ENCODE measurements at regions not wholly inside any gene's neighbourhood (a gene's known extent, or its start where the extent isn't known, plus 50 kb on each side); places are given as distances from the start of the nearest gene placed in this dataset.
A peak's percentile ranks its signal among the peaks of the same experiment; 100 is the strongest.

DNA sequence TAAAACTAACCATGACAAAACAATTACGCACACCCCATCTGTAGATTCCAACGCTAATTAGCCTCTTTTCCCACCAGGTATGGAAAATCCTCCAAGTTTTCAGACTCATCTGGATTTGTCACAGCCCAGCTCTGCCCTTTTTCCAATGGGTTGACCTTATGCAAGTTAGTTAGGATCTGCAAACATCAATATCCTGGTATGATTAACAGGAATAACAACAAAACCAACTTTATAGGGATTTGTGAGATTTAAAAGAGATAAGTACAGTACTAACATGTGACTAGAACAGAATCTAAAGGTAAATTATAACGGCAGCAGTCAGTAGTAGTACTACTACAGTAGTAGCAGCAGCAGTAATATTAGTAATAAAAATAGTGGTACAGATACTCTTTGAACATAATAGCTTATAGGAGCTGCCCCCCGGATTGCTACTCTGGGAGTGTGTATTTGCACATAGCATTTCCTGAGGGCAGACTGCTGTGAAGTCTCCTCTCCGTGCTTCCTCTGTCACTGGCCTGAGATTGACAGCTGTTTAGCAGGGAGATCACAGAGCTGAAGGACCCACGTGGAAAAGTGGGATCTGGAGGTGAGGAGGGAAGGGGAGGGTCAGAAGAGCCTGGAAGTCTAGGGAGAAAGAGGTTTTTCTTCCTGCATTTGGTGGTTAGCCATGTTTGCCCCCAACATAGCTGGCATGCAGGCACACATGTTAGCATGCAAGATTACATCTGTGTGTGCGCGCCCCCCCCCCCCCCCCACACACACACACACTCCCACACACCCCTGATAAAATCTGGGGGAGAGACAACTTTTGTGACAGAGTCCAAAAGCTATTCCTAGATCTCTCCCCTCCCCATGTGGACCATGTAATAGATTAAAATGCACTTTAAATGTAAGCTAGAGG is 73.3 kb upstream of the FAM171A1 start:
- TF ChIP-seq, protein P1, sequence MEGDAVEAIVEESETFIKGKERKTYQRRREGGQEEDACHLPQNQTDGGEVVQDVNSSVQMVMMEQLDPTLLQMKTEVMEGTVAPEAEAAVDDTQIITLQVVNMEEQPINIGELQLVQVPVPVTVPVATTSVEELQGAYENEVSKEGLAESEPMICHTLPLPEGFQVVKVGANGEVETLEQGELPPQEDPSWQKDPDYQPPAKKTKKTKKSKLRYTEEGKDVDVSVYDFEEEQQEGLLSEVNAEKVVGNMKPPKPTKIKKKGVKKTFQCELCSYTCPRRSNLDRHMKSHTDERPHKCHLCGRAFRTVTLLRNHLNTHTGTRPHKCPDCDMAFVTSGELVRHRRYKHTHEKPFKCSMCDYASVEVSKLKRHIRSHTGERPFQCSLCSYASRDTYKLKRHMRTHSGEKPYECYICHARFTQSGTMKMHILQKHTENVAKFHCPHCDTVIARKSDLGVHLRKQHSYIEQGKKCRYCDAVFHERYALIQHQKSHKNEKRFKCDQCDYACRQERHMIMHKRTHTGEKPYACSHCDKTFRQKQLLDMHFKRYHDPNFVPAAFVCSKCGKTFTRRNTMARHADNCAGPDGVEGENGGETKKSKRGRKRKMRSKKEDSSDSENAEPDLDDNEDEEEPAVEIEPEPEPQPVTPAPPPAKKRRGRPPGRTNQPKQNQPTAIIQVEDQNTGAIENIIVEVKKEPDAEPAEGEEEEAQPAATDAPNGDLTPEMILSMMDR (IDR thresholded peaks at IDR 0.05): no peak
- no peak for TF ChIP-seq EP300 (IDR thresholded peaks at IDR 0.05)
- TF ChIP-seq POLR2A (IDR thresholded peaks at IDR 0.05): no peak
- DNase-seq (ENCODE audit: low spot score in 2 of 2): no peak

DNA sequence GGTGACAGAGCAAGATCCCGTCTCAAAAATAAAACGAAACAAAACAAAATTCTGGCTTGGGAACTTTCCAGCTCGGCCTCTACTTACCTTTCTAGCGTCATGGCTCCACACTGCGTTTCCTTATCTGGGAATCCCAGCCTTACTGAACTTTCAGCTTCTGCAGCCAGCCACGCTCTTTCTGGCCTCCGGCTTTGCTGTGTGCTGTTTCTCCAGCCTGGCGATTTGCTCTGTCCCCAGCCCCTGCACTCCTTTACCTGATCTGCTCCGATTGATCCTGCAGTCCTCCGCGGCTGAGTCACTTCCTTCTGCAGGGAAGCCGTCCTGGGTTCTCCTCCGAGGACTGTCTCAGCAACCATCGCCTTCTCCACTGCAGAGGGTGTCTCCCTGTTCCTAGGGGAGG is 71.0 kb upstream of the FAM171A1 start:
- no peaks in the 10 kb centered on the region for H3K36me3 ChIP-seq
- no peak for DNase-seq (ENCODE audit: low spot score in 2 of 2)
- 87 to 88% methylated on average over 14 of the region's 14 CpGs for WGBS, 2 donors

More for the DNA sequence above, 73.3 kb upstream of the FAM171A1 start:
- Histone ChIP-seq H3K4me1 (peaks cover 0 to 8% (median 0%) of the 10 kb centered on the region in 4 donors), H3K4me3 (no peak overlapping the region), H3K36me3 (no peaks in the 10 kb centered on the region), H3K9me3 (no peaks in the 10 kb centered on the region), H3K27ac (no peak overlapping the region), H3K27me3 (no peaks in the 10 kb centered on the region)
- 51 to 56% methylated on average over 8 of the region's 8 CpGs for WGBS, 2 donors

DNA sequence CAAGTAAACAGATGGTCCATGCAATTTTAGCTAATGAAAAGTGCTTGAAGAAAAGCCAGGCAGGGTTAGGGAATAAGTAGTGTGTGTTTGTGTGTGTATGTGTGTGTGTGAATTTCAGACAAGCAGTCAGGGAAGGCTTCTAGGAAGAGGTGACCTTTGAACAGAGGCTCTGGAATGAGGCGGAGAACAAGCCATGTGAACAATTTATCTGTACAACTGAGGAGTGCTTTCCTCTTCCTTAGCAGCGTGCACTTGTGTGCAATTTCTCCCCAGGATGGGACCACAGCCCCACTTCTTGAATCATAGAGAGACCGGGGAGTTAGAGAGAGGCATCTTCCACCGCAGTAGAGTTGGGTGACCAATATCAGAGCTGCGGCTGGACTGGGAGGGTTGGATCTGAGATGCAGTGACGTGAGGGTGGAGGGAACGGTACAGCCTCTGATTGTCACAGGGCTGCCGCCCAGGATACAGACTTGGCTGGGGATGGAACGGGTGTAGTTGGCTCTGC is 69.2 kb upstream of the FAM171A1 start:
- no peak for DNase-seq (ENCODE audit: low spot score in 2 of 2)
- Histone ChIP-seq H3K27ac (no peak overlapping the region), H3K36me3 (no peaks in the 10 kb centered on the region), H3K4me3 (no peak overlapping the region), H3K27me3 (no peaks in the 10 kb centered on the region), H3K4me1 (peaks cover 0 to 13% (median 0%) of the 10 kb centered on the region in 4 donors), H3K9me3 (no peaks in the 10 kb centered on the region)
- TF ChIP-seq, protein P1 (IDR thresholded peaks at IDR 0.05): no peak
- TF ChIP-seq EP300 (IDR thresholded peaks at IDR 0.05) (no peak), POLR2A (IDR thresholded peaks at IDR 0.05) (no peak)
- WGBS, 2 donors: 87 to 88% methylated on average over 9 of the region's 9 CpGs

More for the DNA sequence above, 71.0 kb upstream of the FAM171A1 start:
- Histone ChIP-seq H3K4me3 (no peak overlapping the region), H3K4me1 (peaks cover 0 to 13% (median 0%) of the 10 kb centered on the region in 4 donors), H3K27ac (no peak overlapping the region), H3K27me3 (no peaks in the 10 kb centered on the region), H3K9me3 (no peaks in the 10 kb centered on the region)
- no peak for TF ChIP-seq POLR2A (IDR thresholded peaks at IDR 0.05)
- TF ChIP-seq, protein P1 (IDR thresholded peaks at IDR 0.05): no peak
- no peak for TF ChIP-seq EP300 (IDR thresholded peaks at IDR 0.05)

DNA sequence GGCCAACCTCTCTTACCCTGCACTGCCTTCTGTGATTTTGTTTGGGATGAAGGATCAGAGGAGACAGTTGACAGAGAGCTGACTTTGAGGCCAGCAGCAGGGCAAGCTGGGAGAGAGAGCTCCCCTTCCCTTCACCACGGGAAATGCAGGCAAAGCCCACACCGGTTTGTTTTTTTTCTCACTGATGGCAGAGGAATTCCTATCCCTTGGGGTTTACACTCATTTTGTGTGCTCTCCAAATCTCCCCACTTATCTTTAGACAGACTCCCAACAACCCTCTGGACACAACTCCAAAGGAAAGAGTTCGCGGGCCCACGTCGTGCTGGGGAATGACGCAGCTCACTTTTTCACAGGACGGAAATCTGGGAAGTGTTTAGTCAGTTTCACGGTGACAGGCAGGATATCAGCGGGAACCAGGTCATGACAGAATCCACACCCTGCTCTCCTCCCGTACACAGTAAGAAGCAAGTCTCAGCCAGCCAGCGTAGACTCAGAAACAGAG is 68.3 kb upstream of the FAM171A1 start:
- Histone ChIP-seq H3K4me3 (peak overlapping the region in 2 of 4 donors; percentile 7 to 28), H3K36me3 (no peaks in the 10 kb centered on the region), H3K27ac (peak overlapping the region in 2 of 4 donors; percentile 11 to 62), H3K9me3 (no peaks in the 10 kb centered on the region), H3K4me1 (peaks cover 0 to 13% (median 0%) of the 10 kb centered on the region in 4 donors), H3K27me3 (no peaks in the 10 kb centered on the region)
- DNase-seq (ENCODE audit: low spot score in 2 of 2): no peak
- TF ChIP-seq EP300 (IDR thresholded peaks at IDR 0.05) (peak in 1 of 2 donors; percentile 27), POLR2A (IDR thresholded peaks at IDR 0.05) (no peak)
- TF ChIP-seq, protein P1 (IDR thresholded peaks at IDR 0.05): peak in 2 of 5 experiments; percentile 11 to 21
- 15% methylated on average over 12 of the region's 12 CpGs for WGBS, 2 donors

DNA sequence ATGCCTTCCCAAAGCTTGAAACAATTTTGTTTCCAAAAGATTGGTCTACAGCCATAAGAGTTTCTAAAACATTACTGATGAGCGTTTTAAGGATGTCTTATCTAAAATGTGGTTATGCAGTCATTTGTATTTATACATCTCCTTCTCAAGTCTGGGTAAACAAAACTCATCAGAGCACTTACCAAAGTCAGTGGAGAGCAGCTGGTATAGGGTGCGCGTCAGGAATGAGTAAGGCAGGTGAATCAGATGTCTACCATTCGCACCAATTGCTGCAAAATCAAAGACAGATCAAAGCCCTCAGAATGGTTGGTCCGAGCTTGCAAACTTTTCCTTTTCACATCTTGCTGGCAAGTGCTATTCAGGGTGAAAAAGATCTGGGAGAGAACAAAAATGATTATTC is 65.6 kb upstream of the FAM171A1 start:
- no peak overlapping the region for H3K27ac ChIP-seq
- no peak for DNase-seq (ENCODE audit: low spot score in 2 of 2)
- 87 to 91% methylated on average over 5 of the region's 5 CpGs for WGBS, 2 donors

More for the DNA sequence above, 65.6 kb upstream of the FAM171A1 start:
- TF ChIP-seq, protein P1 (IDR thresholded peaks at IDR 0.05): no peak
- TF ChIP-seq POLR2A (IDR thresholded peaks at IDR 0.05) (no peak), EP300 (IDR thresholded peaks at IDR 0.05) (no peak)
- Histone ChIP-seq H3K36me3 (no peaks in the 10 kb centered on the region), H3K4me3 (no peak overlapping the region), H3K9me3 (no peaks in the 10 kb centered on the region), H3K4me1 (peaks cover 0 to 13% (median 0%) of the 10 kb centered on the region in 4 donors), H3K27me3 (no peaks in the 10 kb centered on the region)

Data from tibial nerve (tissue), 4 donors.